ENCODE measurements at regions not wholly inside any gene's neighbourhood (a gene's known extent, or its start where the extent isn't known, plus 50 kb on each side); places are given as distances from the start of the nearest gene placed in this dataset.

DNA sequence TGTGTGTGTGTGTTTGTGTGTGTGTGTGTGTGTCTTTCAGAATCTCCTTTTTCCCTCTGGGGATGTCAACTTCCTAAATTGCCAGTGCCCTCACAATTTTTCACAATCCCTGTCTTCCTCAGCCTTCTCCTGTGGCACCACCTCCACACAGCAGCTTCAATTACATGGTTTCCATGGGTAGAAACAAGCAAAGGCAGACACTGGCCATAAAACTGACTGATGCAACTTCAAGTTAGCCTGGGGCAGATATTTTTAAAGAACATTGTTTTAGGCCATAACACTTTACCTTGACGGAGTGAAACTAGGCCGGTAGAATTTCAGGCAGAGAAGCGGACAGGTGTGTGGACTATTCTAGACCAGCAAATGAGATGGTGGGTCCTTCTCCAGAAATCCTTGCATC, 405.8 kb upstream of the SUCLG2 start:
- no peaks in the 10 kb centered on the region for H3K9me3 ChIP-seq (ENCODE audit: control insufficient read depth, insufficient read depth, low read length)
- no peaks in the 10 kb centered on the region for H3K36me3 ChIP-seq (ENCODE audit: insufficient read depth, low read length)
- no peak overlapping the region for H3K9ac ChIP-seq (ENCODE audit: low read depth, low read length)
- H3K4me1 ChIP-seq (ENCODE audit: insufficient read depth, low read length) = no peaks in the 10 kb centered on the region

DNA sequence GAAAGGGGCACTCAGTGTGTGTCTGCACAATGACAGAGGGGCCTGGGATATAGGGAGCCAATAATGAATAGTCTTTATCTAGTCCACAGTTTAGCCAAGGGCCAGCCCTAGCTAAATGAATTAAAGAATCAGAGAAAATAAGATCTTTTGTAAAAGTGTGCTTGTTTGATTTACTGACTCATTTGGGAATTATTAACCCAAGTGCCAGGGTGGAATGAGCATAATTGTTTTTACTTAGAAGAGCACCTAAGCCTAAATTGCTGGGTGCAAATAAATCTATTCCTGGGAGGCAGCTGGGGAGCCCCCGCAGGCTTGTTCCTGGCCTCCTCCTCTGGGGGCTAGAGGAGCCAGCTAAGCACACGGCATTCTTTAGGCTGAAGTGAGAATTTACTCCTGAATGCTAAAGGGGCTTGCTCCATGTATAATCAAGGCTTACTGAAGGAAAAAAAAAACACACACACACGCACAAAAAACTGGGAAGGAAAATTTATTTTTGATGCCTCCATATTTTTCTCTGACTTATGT, 405.3 kb upstream of the SUCLG2 start:
- Histone ChIP-seq H3K4me1 (ENCODE audit: insufficient read depth, low read length) (no peaks in the 10 kb centered on the region), H3K9ac (ENCODE audit: low read depth, low read length) (no peak overlapping the region), H3K36me3 (ENCODE audit: insufficient read depth, low read length) (no peaks in the 10 kb centered on the region), H3K9me3 (ENCODE audit: control insufficient read depth, insufficient read depth, low read length) (no peaks in the 10 kb centered on the region)

DNA sequence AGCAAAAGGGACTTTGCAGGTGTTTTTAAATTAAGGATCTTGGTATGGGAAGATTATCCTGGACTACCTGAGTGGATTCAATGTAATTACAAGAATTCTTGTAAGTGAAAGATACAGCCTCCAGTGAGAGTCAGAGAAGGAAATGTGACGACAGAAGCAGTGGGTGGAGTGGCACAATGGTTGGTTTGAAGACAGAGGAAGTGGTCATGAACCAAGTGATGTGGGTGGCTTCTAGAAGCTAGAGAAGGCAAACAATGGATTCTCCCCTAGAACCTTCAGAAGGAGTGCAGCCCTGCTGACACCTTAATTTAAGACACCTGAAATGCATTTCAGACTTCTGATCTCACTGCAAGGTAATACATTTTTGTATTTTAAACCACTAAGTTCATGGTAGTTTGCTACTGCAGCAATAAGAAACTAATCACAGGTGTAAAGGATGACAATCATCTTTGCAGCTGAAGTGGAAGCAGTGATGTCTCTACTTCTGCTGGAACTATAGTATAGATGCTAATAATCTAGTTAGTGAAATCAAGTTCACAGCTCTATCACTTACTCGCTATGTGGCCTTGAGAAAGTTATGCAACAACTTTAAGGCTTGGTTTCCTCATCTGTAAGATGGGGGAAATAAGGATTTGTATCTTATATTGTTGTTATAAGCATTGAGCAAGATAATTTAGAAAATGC, 403.4 kb upstream of the SUCLG2 start:
- H3K4me1 ChIP-seq (ENCODE audit: insufficient read depth, low read length) = no peaks in the 10 kb centered on the region
- no peaks in the 10 kb centered on the region for H3K36me3 ChIP-seq (ENCODE audit: insufficient read depth, low read length)
- H3K9me3 ChIP-seq (ENCODE audit: control insufficient read depth, insufficient read depth, low read length) = no peaks in the 10 kb centered on the region
- no peak overlapping the region for H3K9ac ChIP-seq (ENCODE audit: low read depth, low read length)

DNA sequence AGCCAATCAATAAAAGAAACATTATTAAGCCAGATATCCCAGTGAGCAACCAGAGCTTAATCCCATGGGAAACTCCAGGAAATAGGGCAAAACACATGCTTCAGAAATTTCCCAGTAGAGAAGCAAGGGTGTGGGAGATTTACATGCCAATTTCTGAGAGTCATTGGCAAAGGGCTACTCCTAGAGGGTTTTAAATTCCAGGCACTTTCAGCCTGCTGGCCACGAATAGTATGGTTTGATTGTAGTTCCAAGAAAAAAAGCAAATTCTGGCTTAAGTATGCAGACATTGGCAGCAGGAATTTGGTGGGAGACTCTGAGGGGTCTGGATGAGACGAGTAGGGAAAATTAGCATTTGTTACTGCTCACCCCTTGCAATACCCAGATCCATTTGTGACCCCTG, 402.1 kb upstream of the SUCLG2 start:
- Histone ChIP-seq H3K9ac (ENCODE audit: low read depth, low read length) (no peak overlapping the region), H3K36me3 (ENCODE audit: insufficient read depth, low read length) (no peaks in the 10 kb centered on the region), H3K4me1 (ENCODE audit: insufficient read depth, low read length) (no peaks in the 10 kb centered on the region), H3K9me3 (ENCODE audit: control insufficient read depth, insufficient read depth, low read length) (no peaks in the 10 kb centered on the region)

DNA sequence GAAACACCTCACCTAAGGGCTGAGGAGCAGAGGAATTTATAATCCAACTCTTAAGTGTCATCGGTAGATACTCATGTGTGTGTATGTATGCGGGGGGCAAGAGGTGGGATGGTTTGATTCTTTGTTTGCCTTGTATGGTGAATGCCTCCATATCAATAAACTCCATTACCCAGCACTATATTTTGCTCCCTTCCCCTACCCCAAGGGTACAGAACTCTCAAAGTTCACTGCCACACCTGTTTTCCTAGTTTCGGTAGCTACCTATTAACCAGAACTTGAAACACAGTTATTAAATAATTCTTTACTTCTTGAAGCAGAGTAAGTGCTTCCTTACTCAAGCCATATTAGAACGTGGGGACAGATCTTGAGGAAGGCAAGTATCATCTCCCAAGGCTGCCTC, 400.8 kb upstream of the SUCLG2 start:
- Histone ChIP-seq H3K9me3 (ENCODE audit: control insufficient read depth, insufficient read depth, low read length) (no peaks in the 10 kb centered on the region), H3K36me3 (ENCODE audit: insufficient read depth, low read length) (no peaks in the 10 kb centered on the region), H3K9ac (ENCODE audit: low read depth, low read length) (no peak overlapping the region), H3K4me1 (ENCODE audit: insufficient read depth, low read length) (no peaks in the 10 kb centered on the region)

DNA sequence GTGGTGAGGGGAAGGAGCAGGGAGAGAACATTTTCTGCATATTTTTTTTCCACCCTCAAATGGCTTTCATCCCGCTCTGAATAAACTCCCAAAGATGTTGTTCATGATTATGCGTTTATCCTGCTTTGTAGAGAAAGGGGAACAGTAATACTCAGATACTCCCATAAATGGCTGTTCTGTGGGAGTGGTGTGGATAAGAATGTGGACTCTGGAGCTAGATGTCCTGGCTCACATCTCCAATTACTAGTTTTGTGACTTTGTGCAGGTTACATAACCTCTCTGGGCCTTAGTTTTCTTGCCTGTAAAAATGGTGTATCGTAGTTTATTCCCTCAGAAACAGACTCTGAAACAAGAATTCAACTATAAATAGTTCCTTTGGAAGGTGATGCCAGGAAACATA, 395.4 kb upstream of the SUCLG2 start:
- no peaks in the 10 kb centered on the region for H3K4me1 ChIP-seq (ENCODE audit: insufficient read depth, low read length)
- no peaks in the 10 kb centered on the region for H3K9me3 ChIP-seq (ENCODE audit: control insufficient read depth, insufficient read depth, low read length)
- H3K36me3 ChIP-seq (ENCODE audit: insufficient read depth, low read length) = no peaks in the 10 kb centered on the region
- H3K9ac ChIP-seq (ENCODE audit: low read depth, low read length) = no peak overlapping the region

DNA sequence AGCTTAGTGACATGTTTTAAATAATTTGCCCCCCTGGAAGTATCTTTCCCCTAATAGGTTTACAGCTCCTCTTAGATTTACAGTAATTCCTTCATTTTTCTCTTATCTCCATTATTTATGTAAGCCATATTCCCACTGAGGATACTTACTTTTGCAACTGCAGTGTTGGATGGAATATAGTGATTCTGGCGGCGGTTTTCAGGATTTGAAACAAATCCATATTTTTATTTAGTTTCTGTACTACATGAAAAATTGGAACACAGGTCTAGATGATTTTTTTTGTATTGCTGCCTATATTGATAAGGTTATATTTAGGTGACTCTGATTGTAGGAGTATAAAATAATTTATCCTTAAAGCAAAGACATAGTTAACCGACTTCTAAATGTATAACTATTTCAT, 391.6 kb upstream of the SUCLG2 start:
- no peaks in the 10 kb centered on the region for H3K36me3 ChIP-seq (ENCODE audit: insufficient read depth, low read length)
- no peaks in the 10 kb centered on the region for H3K4me1 ChIP-seq (ENCODE audit: insufficient read depth, low read length)
- no peak overlapping the region for H3K9ac ChIP-seq (ENCODE audit: low read depth, low read length)
- H3K9me3 ChIP-seq (ENCODE audit: control insufficient read depth, insufficient read depth, low read length) = no peaks in the 10 kb centered on the region

DNA sequence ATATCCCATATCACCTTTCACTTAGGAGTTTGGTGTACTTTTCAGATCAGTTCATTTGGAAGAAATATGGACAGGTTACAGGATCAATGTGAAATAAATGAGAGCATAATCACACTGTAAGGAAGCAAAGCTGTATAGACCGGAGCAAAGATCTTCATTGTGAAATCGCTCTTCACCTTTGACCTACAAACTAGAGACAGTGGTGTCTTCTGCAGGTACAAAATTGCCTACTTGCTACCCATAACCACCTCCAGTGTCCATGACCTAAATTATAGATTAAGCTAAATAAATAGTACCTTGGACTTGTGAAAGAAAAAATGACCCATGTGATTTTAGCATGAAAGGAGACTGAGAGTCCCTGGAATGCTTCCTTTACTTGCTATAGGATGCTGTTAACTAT, 379.5 kb upstream of the SUCLG2 start:
- H3K36me3 ChIP-seq (ENCODE audit: insufficient read depth, low read length) = no peaks in the 10 kb centered on the region
- no peak overlapping the region for H3K9ac ChIP-seq (ENCODE audit: low read depth, low read length)
- H3K9me3 ChIP-seq (ENCODE audit: control insufficient read depth, insufficient read depth, low read length) = no peaks in the 10 kb centered on the region
- no peaks in the 10 kb centered on the region for H3K4me1 ChIP-seq (ENCODE audit: insufficient read depth, low read length)

- Histone ChIP-seq H3K9me3 (ENCODE audit: control insufficient read depth, insufficient read depth, low read length) (no peaks in the 10 kb centered on the region), H3K36me3 (ENCODE audit: insufficient read depth, low read length) (no peaks in the 10 kb centered on the region), H3K4me1 (ENCODE audit: insufficient read depth, low read length) (no peaks in the 10 kb centered on the region), H3K9ac (ENCODE audit: low read depth, low read length) (no peak overlapping the region)
Measured at GRCh38 chr3:68032209-68032608, 377.8 kb upstream of the SUCLG2 start.

- Histone ChIP-seq H3K9ac (ENCODE audit: low read depth, low read length) (no peak overlapping the region), H3K4me1 (ENCODE audit: insufficient read depth, low read length) (no peaks in the 10 kb centered on the region), H3K36me3 (ENCODE audit: insufficient read depth, low read length) (no peaks in the 10 kb centered on the region), H3K9me3 (ENCODE audit: control insufficient read depth, insufficient read depth, low read length) (no peaks in the 10 kb centered on the region)
Measured at GRCh38 chr3:68025189-68025588, 370.8 kb upstream of the SUCLG2 start.

DNA sequence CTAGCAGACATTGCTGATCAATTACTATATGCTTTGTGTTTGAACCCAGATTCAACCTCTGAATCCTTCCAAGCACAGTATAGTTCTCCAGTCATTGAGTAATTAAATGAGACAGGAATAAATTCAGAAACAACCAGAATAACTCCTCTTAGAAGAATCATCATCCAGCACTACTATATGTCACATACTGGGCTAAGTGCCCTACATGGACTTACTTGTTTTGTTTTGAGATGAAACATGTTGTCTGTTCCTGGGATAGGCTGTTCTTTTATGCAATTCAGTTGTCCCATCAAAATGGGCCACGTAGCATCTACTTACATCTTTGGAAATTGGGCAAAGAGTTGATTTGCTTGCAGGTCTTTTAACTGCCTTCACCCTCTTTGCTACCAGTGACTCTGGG, 365.5 kb upstream of the SUCLG2 start:
- Histone ChIP-seq H3K9ac (ENCODE audit: low read depth, low read length) (no peak overlapping the region), H3K4me1 (ENCODE audit: insufficient read depth, low read length) (no peaks in the 10 kb centered on the region), H3K9me3 (ENCODE audit: control insufficient read depth, insufficient read depth, low read length) (no peaks in the 10 kb centered on the region), H3K36me3 (ENCODE audit: insufficient read depth, low read length) (no peaks in the 10 kb centered on the region)

DNA sequence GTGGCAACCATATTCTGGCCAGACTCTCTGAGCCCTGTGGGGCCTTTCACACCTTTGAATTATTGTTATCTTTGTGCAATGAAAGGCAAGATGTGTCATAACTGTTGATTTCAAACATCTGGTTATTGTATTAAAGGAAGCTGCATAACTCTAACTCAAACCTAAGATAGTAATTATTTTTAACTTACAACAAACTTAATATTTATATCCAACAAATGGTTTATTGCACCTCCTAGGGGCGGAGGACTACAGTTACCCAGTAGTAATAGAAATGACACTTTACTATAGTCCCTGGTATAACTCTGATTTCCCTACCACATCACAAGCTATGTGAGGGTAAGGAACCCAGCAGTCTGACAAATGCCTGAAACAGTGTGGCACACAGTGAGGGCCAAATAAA, 363.9 kb upstream of the SUCLG2 start:
- Histone ChIP-seq H3K9me3 (ENCODE audit: control insufficient read depth, insufficient read depth, low read length) (no peaks in the 10 kb centered on the region), H3K36me3 (ENCODE audit: insufficient read depth, low read length) (no peaks in the 10 kb centered on the region), H3K9ac (ENCODE audit: low read depth, low read length) (no peak overlapping the region), H3K4me1 (ENCODE audit: insufficient read depth, low read length) (no peaks in the 10 kb centered on the region)

GRCh38 chr3:68017069-68017468, 362.7 kb upstream of the SUCLG2 start:
- no peaks in the 10 kb centered on the region for H3K4me1 ChIP-seq (ENCODE audit: insufficient read depth, low read length)
- no peak overlapping the region for H3K9ac ChIP-seq (ENCODE audit: low read depth, low read length)
- no peaks in the 10 kb centered on the region for H3K9me3 ChIP-seq (ENCODE audit: control insufficient read depth, insufficient read depth, low read length)
- H3K36me3 ChIP-seq (ENCODE audit: insufficient read depth, low read length) = no peaks in the 10 kb centered on the region

- Histone ChIP-seq H3K4me1 (ENCODE audit: insufficient read depth, low read length) (peaks cover 12% of the 10 kb centered on the region), H3K9ac (ENCODE audit: low read depth, low read length) (no peak overlapping the region), H3K36me3 (ENCODE audit: insufficient read depth, low read length) (no peaks in the 10 kb centered on the region), H3K9me3 (ENCODE audit: control insufficient read depth, insufficient read depth, low read length) (no peaks in the 10 kb centered on the region)
Measured at GRCh38 chr3:68009900-68010299, 355.5 kb upstream of the SUCLG2 start.

DNA sequence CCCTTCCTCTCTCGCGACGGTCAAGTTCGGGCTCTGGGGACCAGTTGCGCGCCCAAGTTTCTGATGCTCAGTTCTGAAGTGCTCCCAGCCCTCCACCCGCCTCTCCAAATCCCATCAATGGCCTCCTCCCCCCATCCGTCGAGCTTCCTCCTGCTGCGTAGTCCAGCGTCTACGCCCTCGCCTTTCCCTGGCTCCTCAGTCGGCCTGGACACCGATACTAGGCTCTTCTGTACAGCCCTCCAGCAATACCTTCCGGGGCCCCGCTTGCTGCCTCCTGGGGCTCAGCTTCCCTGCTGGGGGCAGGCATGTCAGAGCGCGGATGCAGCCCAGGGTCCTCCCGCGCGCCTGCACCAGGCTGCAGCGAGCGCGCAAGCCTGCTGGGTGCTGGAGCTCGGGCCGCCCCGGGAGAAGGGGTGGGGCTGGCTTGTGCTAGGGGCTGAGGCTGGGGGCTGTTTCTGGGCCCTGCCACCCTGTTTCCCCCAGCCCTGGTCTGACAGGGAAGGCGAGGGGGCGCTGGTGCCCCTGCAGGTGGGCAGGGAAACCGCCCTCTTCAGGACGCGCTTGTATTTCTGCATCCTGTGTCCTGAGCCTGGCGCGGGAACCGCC, 353.3 kb upstream of the SUCLG2 start:
- Histone ChIP-seq H3K36me3 (ENCODE audit: insufficient read depth, low read length) (no peaks in the 10 kb centered on the region), H3K9me3 (ENCODE audit: control insufficient read depth, insufficient read depth, low read length) (no peaks in the 10 kb centered on the region), H3K9ac (ENCODE audit: low read depth, low read length) (peak overlapping the region; percentile 48; the same call in 1 of the 2 replicates), H3K4me1 (ENCODE audit: insufficient read depth, low read length) (peaks cover 14% of the 10 kb centered on the region)

Measured in ES-I3 (cell line).